ENCODE measurements at regions not wholly inside any gene's neighbourhood (a gene's known extent, or its start where the extent isn't known, plus 50 kb on each side); places are given as distances from the start of the nearest gene placed in this dataset.

- TF ChIP-seq NFYB (CRISPR knock-in tag; IDR thresholded peaks at IDR 0.05) (no peak), PRDM15 (CRISPR knock-in tag; IDR thresholded peaks at IDR 0.05) (no peak), BHLHE40 (IDR thresholded peaks at IDR 0.05; ENCODE audit: low read length) (no peak), CTCF (CRISPR knock-in tag; IDR thresholded peaks at IDR 0.05) (no peak), ZNF660 (CRISPR knock-in tag; IDR thresholded peaks at IDR 0.05; ENCODE audit: borderline replicate concordance, low read depth) (no peak), ZNF224 (CRISPR knock-in tag; IDR thresholded peaks at IDR 0.05) (no peak), EP300 (IDR thresholded peaks at IDR 0.05; ENCODE audit: low read depth in 2 of 2, low read length in 2 of 2) (no peak), EP300 (CRISPR knock-in tag; IDR thresholded peaks at IDR 0.05; ENCODE audit: borderline replicate concordance) (no peak), ZNF274 (CRISPR knock-in tag; IDR thresholded peaks at IDR 0.05) (no peak), CAMTA2 (CRISPR knock-in tag; IDR thresholded peaks at IDR 0.05; ENCODE audit: borderline replicate concordance) (no peak), FUBP1 (CRISPR knock-in tag; IDR thresholded peaks at IDR 0.05; ENCODE audit: borderline replicate concordance) (no peak), GZF1 (CRISPR knock-in tag; IDR thresholded peaks at IDR 0.05) (no peak), HNF4A (CRISPR knock-in tag; IDR thresholded peaks at IDR 0.05) (no peak), NBN (conservative IDR thresholded peaks at IDR 0.05) (no peak), ZNF460 (CRISPR knock-in tag; IDR thresholded peaks at IDR 0.05; ENCODE audit: borderline replicate concordance) (no peak)
Measured at GRCh38 chrX:46354481-46354880, 190.7 kb downstream of the ZNF674 start.
